ENCODE measurements at regions not wholly inside any gene's neighbourhood (a gene's known extent, or its start where the extent isn't known, plus 50 kb on each side); places are given as distances from the start of the nearest gene placed in this dataset.
"Not testable (repeated sequence)": the region's sequence is repeated elsewhere in the genome, so short reads cannot be mapped to it uniquely, and the experiment has no call there.

DNA sequence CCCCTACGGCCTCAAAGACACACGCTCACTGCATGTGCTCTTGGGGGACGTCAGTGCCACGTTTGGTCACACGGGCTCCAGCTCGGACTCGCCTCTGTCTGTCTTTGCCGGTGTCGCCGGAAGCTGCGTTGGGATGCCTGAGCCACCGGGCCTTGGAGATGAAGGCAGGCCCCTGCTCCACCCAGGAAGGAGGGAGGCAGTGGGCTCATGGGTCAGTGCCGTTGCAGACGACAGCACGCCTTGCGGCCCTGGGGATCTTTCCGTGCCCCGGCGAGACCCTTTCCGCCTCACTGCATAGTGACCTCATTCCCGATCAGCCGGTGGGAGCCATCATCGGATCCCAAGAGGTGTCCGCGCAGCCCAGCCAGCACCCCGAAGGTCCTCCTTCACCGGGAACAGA is 1407.3 kb upstream of the PCDH10 start:
- intact Hi-C loops (cut with DNase I), result not testable (repeated sequence)
- DNase-seq, result peak in 3 of 10 donors; percentile 42 to 55 (median 44)

DNA sequence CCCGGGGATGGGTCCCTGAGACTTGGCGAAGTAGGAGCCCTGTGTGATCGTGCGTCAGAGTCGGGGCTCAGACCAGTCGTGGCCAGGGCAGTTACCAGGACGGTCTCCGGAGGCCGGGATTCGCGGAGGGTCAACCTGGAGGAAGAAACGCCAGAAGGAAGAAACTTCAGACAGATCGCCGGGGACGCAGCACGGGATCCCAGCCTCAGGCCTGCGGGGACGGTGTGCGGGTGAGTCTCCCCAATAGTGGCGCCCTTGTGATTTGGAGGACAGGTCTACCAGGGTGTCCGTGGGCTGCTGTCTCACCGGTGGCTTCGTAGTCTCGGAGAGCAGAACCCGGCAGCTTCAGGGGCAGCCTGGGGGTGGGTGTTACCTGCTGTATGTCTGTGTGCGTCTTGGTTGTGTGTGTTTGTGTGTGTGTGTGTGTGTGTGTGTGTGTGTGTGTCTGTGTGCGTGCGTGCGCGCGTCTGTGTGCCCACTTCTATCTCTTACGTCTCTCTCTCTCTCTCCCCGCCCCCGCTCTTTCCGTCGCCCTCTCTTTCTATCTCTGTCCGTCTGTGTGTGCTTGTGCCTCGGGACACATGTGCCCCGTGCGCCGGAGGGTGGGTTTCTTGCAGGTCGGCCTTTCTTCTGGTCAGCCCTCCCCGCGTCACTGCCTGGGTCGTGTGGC is 1406.4 kb upstream of the PCDH10 start:
- intact Hi-C loops (cut with DNase I), result not testable (repeated sequence)
- peak in 4 of 10 donors; percentile 58 to 94 (median 82) for DNase-seq

DNA sequence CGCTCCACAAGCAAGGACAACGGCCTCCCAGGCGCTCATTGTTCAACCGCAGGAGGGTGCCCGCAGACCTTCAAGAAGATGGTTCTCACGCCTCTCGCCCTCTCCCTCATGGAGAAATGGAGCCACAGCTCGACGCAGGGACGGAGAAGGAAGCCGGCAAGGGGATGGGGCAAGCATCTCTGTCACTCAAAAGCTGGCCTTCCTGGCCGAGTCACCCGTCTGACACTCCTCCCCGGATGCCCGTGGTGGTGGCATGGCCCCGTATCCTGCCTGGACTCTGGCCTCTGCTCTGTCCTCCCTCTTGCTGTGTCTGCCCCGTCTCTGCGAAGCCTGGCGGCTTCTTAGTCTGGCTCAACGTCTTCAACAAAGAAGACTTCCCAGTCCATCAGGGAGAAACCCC is 1405.7 kb upstream of the PCDH10 start:
- DNase-seq, result peak in 5 of 10 donors; percentile 48 to 85 (median 67)
- intact Hi-C loops (cut with DNase I), result not testable (repeated sequence)

DNA sequence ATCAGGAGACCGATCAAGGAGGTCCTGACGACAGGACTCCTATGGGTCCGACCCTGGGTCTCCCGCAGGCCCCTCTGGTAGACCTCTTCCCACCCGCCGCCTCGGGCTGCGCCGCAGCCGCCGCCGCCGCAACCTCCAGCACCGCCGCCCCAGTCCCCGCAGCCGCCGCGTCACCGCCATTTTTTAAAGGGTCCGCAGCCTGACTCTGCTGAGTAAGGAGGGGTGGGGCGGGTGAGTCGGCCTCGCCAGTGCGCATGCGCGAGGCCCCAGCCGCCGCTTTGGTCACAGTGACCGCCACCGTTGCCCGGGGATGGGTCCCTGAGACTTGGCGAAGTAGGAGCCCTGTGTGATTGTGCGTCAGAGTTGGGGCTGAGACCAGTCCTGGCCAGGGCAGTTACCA is 1401.9 kb upstream of the PCDH10 start:
- DNase-seq, result peak in 2 of 10 donors; percentile 90 to 95
- intact Hi-C loops (cut with DNase I), result not testable (repeated sequence)

DNA sequence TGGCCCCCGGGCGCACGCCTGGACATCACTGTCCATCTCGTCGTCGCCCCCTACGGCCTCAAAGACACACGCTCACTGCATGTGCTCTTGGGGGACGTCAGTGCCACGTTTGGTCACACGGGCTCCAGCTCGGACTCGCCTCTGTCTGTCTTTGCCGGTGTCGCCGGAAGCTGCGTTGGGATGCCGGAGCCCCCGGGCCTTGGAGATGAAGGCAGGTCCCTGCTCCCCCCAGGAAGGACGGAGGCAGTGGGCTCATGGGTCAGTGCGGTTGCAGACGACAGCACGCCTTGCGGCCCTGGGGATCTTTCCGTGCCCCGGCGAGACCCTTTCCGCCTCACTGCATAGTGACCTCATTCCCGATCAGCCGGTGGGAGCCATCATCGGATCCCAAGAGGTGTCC is 1399.9 kb upstream of the PCDH10 start:
- intact Hi-C loops (cut with DNase I), result not testable (repeated sequence)
- peak in 3 of 10 donors; percentile 75 to 87 (median 79) for DNase-seq

DNA sequence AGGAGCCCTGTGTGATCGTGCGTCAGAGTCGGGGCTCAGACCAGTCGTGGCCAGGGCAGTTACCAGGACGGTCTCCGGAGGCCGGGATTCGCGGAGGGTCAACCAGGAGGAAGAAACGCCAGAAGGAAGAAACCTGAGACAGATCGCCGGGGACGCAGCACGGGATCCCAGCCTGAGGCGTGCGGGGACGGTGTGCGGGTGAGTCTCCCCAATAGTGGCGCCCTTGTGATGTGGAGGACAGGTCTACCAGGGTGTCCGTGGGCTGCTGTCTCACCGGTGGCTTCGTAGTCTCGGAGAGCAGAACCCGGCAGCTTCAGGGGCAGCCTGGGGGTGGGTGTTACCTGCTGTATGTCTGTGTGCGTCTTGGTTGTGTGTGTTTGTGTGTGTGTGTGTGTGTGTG is 1399.1 kb upstream of the PCDH10 start:
- peak in 4 of 10 donors; percentile 47 to 83 (median 80) for DNase-seq
- intact Hi-C loops (cut with DNase I), result not testable (repeated sequence)

DNA sequence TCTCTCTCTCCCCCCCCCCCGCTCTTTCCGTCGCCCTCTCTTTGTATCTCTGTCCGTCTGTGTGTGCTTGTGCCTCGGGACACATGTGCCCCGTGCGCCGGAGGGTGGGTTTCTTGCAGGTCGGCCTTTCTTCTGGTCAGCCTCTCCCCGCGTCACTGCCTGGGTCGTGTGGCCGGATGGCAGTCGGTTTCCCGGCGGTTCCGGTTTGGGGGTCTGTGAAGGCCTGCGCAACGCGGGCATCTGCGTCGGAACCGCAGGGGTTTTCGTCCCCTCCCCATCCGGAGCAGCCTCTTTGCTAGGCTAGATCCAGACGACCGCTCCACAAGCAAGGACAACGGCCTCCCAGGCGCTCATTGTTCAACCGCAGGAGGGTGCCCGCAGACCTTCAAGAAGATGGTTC is 1398.6 kb upstream of the PCDH10 start:
- intact Hi-C loops (cut with DNase I), result not testable (repeated sequence)
- DNase-seq, result peak in 7 of 10 donors; percentile 27 to 95 (median 74)

DNA sequence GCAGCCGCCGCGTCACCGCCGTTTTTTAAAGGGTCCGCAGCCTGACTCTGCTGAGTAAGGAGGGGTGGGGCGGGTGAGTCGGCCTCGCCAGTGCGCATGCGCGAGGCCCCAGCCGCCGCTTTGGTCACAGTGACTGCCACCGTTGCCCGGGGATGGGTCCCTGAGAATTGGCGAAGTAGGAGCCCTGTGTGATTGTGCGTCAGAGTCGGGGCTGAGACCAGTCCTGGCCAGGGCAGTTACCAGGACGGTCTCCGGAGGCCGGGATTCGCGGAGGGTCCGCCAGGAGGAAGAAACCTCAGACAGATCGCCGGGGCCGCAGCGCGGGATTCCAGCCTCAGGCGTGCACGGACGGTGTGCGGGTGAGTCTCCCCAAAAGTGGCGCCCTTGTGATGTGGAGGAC is 1386.9 kb upstream of the PCDH10 start:
- intact Hi-C loops (cut with DNase I), result not testable (repeated sequence)
- peak in 1 of 10 donors; percentile 75 for DNase-seq

DNA sequence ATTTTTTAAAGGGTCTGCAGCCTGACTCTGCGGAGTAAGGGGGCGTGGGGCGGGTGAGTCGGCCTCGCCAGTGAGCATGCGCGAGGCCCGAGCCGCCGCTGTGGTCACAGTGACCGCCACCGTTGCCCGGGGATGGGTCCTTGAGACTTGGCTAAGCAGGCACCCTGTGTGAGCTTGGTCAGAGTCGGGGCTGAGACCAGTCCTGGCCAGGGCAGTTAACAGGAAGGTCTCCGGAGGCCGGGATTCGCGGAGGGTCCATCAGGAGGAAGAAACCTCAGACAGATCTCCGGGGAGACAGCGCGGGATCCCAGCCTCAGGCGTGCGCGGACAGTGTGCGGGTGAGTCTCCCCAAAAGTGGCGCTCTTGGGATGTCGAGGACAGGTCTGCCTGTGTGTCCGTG is 1384.4 kb upstream of the PCDH10 start:
- intact Hi-C loops (cut with DNase I), result no loop called here
- peak in 4 of 10 donors; percentile 28 to 81 (median 74) for DNase-seq

DNA sequence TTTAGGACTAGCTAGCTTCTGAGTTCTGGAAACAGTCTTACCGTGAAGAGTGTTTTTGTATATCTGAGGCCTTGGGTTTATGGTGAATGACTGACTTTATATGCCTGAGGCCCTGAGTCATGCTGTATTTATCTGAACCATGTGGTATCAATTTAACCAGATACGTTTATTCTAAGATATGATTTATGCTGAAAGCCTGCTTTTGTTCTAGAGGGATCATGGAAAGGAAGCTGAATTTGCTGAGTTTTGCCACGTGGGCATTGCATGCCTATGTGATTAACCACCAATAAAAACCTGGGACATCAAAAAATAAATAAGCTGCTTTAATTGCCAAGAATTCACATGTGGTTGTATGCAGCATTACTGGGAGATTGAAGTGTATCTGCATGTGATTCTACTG is 1374.7 kb upstream of the PCDH10 start:
- intact Hi-C loops (cut with DNase I); DNase-seq: not testable (repeated sequence)

DNA sequence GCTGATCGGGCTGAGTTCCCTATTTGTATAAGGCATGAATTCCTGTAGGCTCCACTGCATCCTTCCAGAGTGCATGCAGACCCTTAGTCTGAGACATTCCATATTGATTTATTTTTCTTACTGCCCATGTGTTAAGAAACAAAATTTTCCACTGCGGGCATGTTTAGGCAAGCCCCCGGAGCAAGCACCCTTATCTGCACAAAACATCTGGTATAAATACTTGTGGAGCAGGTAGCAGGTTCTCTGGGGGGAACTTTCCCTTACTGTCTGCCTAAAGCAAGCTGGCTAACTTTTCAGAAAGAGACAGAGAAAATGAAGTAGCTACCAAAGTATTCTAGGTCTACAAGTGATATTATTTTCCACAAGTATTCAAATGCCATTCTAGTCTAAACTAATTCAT is 1338.5 kb upstream of the PCDH10 start:
- DNase-seq; intact Hi-C loops (cut with DNase I): not testable (repeated sequence)
